ENCODE measurements at regions not wholly inside any gene's neighbourhood (a gene's known extent, or its start where the extent isn't known, plus 50 kb on each side); places are given as distances from the start of the nearest gene placed in this dataset.

- TF ChIP-seq CTCF (IDR thresholded peaks at IDR 0.05; ENCODE audit: low read depth, low read length): no peak
- no peak overlapping the region for H3K4me3 ChIP-seq (ENCODE audit: low read depth, low read length)
- DNase-seq: no peak
- H3K9me3 ChIP-seq (ENCODE audit: severe bottlenecking): no peaks in the 10 kb centered on the region
- H3K27me3 ChIP-seq (ENCODE audit: insufficient read depth, low read depth, severe bottlenecking): no peaks in the 10 kb centered on the region
- no peaks in the 10 kb centered on the region for H3K36me3 ChIP-seq
- no peak overlapping the region for H3K27ac ChIP-seq
These were observed 78.3 kb upstream of the FZD8 start for GRCh38 chr10:35720366-35720765.

GRCh38 chr10:35716776-35717175, 74.7 kb upstream of the FZD8 start:
- Histone ChIP-seq H3K27ac (no peak overlapping the region), H3K9me3 (ENCODE audit: severe bottlenecking) (no peaks in the 10 kb centered on the region), H3K4me3 (ENCODE audit: low read depth, low read length) (no peak overlapping the region), H3K36me3 (no peaks in the 10 kb centered on the region), H3K27me3 (ENCODE audit: insufficient read depth, low read depth, severe bottlenecking) (no peaks in the 10 kb centered on the region)
- DNase-seq: no peak
- TF ChIP-seq CTCF (IDR thresholded peaks at IDR 0.05; ENCODE audit: low read depth, low read length): no peak

GRCh38 chr10:35712486-35712885, 70.4 kb upstream of the FZD8 start:
- no peaks in the 10 kb centered on the region for H3K27me3 ChIP-seq (ENCODE audit: insufficient read depth, low read depth, severe bottlenecking)
- H3K27ac ChIP-seq: no peak overlapping the region
- no peak for DNase-seq
- H3K9me3 ChIP-seq (ENCODE audit: severe bottlenecking): no peaks in the 10 kb centered on the region
- H3K36me3 ChIP-seq: no peaks in the 10 kb centered on the region
- TF ChIP-seq CTCF (IDR thresholded peaks at IDR 0.05; ENCODE audit: low read depth, low read length): no peak
- no peak overlapping the region for H3K4me3 ChIP-seq (ENCODE audit: low read depth, low read length)

GRCh38 chr10:35711615-35712411, 69.7 kb upstream of the FZD8 start:
- no peaks in the 10 kb centered on the region for H3K27me3 ChIP-seq (ENCODE audit: insufficient read depth, low read depth, severe bottlenecking)
- H3K36me3 ChIP-seq: no peaks in the 10 kb centered on the region
- DNase-seq: no peak
- no peaks in the 10 kb centered on the region for H3K9me3 ChIP-seq (ENCODE audit: severe bottlenecking)
- no peak for TF ChIP-seq CTCF (IDR thresholded peaks at IDR 0.05; ENCODE audit: low read depth, low read length)
- no peak overlapping the region for H3K4me3 ChIP-seq (ENCODE audit: low read depth, low read length)
- H3K27ac ChIP-seq: no peak overlapping the region

GRCh38 chr10:35707642-35708425, 65.7 kb upstream of the FZD8 start:
- no peaks in the 10 kb centered on the region for H3K27me3 ChIP-seq (ENCODE audit: insufficient read depth, low read depth, severe bottlenecking)
- no peak overlapping the region for H3K27ac ChIP-seq
- DNase-seq: no peak
- no peaks in the 10 kb centered on the region for H3K9me3 ChIP-seq (ENCODE audit: severe bottlenecking)
- TF ChIP-seq CTCF (IDR thresholded peaks at IDR 0.05; ENCODE audit: low read depth, low read length): no peak
- no peaks in the 10 kb centered on the region for H3K36me3 ChIP-seq
- H3K4me3 ChIP-seq (ENCODE audit: low read depth, low read length): no peak overlapping the region
